GM12878 (cell line): ENCODE measurements at regions not wholly inside any gene's neighbourhood (a gene's known extent, or its start where the extent isn't known, plus 50 kb on each side); places are given as distances from the start of the nearest gene placed in this dataset.

Source experiments
- ATAC-seq: fragments of 200-7000 bp; cut with Tn5 transposase; 3 replicates; pipeline ENCODE4 v1.9.1; 2020; ENCODE audit warnings: mild to moderate bottlenecking, moderate library complexity
- BruUV-seq: library from RNA; stranded (reverse); fragments of 400-500 nt; replicated peaks from 2 replicates; lab custom pipeline; 2021; lab: Mats Ljungman, UMichigan
- CTCF ChIA-PET: fragments of 300-600 bp; sonication (Branson Sonifier 250); formaldehyde crosslinking; extraction: SDS; loops from one replicate; lab custom pipeline; 2021; ENCODE audit warnings: inconsistent platforms; lab: Yijun Ruan, JAX
- POLR2A ChIA-PET: fragments of 350-600 bp; formaldehyde crosslinking; extraction: SDS; loops from one replicate; lab custom pipeline; 2021; ENCODE audit warnings: inconsistent platforms; lab: Charles Lee
- RAD21 ChIA-PET: fragments of 300-600 bp; sonication (Branson Sonifier 250); formaldehyde crosslinking; loops from one replicate; lab custom pipeline; 2023; ENCODE audit warnings: antibody characterized with exemption; ENCODE audit not compliant: unreplicated experiment; lab: Charles Lee
- SMC1A ChIA-PET: fragments of 300-600 bp; sonication (Branson Sonifier 250); formaldehyde crosslinking; loops from one replicate; lab custom pipeline; 2023; ENCODE audit not compliant: unreplicated experiment, uncharacterized antibody; lab: Charles Lee
- DNase-seq: peaks from one replicate; pipeline ENCODE4 v3.0.0-alpha.2; 2011; ENCODE audit warnings: low read depth, low spot score
- FAIRE-seq: peaks from 3 replicates; lab custom pipeline; 2011; peaks lifted over from hg19 to GRCh38; lab: Jason Lieb, UNC
- H2AFZ ChIP-seq: 2 replicates; pipeline ENCODE4 v1.6.0; 2011; ENCODE audit warnings: low read depth, low read length, control low read depth; ENCODE audit not compliant: control insufficient read depth
- H3K27ac ChIP-seq: 2 replicates; pipeline ENCODE4 v1.5.1; 2011; ENCODE audit warnings: control low read depth; ENCODE audit not compliant: control insufficient read depth, insufficient read depth
- H3K27me3 ChIP-seq, 2 experiments: replicated peaks in 1 of 2; 2 replicates each; pipeline versions ENCODE4 v1.6.0 to v1.6.1; 2011; ENCODE audit warnings: low read length in 1 of 2; ENCODE audit not compliant: control insufficient read depth in 2 of 2, insufficient read depth in 2 of 2
- H3K36me3 ChIP-seq, 2 experiments: 2 replicates each; pipeline ENCODE4 v1.5.1; 2011; ENCODE audit warnings: low read length in 1 of 2; ENCODE audit not compliant: control insufficient read depth in 2 of 2, insufficient read depth in 2 of 2
- H3K4me1 ChIP-seq: 2 replicates; pipeline ENCODE4 v1.6.1; 2011; ENCODE audit warnings: mild to moderate bottlenecking, low read length, moderate library complexity, mixed read lengths; ENCODE audit not compliant: control insufficient read depth, insufficient read depth
- H3K4me2 ChIP-seq: 2 replicates; pipeline ENCODE4 v1.6.0; 2011; ENCODE audit warnings: control low read depth; ENCODE audit not compliant: control insufficient read depth, insufficient read depth
- H3K4me3 ChIP-seq: fragments of 200-600 bp; sonication (generic); 2 replicates; pipeline ENCODE4 v1.5.1; 2016
- H3K79me2 ChIP-seq: 2 replicates; pipeline ENCODE4 v1.6.0; 2011; ENCODE audit warnings: low read length; ENCODE audit not compliant: control insufficient read depth, insufficient read depth
- H3K9ac ChIP-seq: 2 replicates; pipeline ENCODE4 v1.8.0; 2011; ENCODE audit warnings: low read length, control low read depth, mixed read lengths; ENCODE audit not compliant: control insufficient read depth, insufficient read depth
- H3K9me3 ChIP-seq: replicated peaks from 3 replicates; pipeline ENCODE4 v1.5.1; 2011; ENCODE audit warnings: mild to moderate bottlenecking, low read length; ENCODE audit not compliant: control insufficient read depth, insufficient read depth
- H4K20me1 ChIP-seq: 2 replicates; pipeline ENCODE4 v1.6.0; 2011; ENCODE audit not compliant: control insufficient read depth, insufficient read depth
- ASH2L ChIP-seq: fragments of 300-600, 200-600 bp; sonication (generic); IDR thresholded peaks from 2 replicates; pipeline ENCODE4 v1.6.1; 2017; ENCODE audit warnings: low read depth, mild to moderate bottlenecking, borderline replicate concordance
- HSF1 ChIP-seq: fragments of 150-350 bp; IDR thresholded peaks from 2 replicates; pipeline ENCODE4 v1.6.1; 2014; ENCODE audit warnings: mild to moderate bottlenecking, low read depth, low read length
- KAT2A ChIP-seq: conservative IDR thresholded peaks from 2 replicates; pipeline ENCODE4 v1.6.1; 2011; ENCODE audit warnings: low read depth, low read length; ENCODE audit not compliant: control insufficient read depth
- KDM1A ChIP-seq: fragments of 200-600 bp; sonication (generic); IDR thresholded peaks from 2 replicates; pipeline ENCODE4 v1.6.1; 2016; ENCODE audit warnings: borderline replicate concordance
- KLF5 ChIP-seq: fragments of 450-650 bp; IDR thresholded peaks from 2 replicates; pipeline ENCODE4 v1.6.1; 2014; ENCODE audit warnings: mild to moderate bottlenecking; ENCODE audit not compliant: partially characterized antibody
- MTA3 ChIP-seq: IDR thresholded peaks from 2 replicates; pipeline ENCODE4 v1.6.1; 2012; ENCODE audit warnings: low read length, inconsistent platforms, borderline replicate concordance
- PBX3 ChIP-seq: IDR thresholded peaks from 2 replicates; pipeline ENCODE4 v1.6.1; 2011; ENCODE audit warnings: mild to moderate bottlenecking, low read depth, low read length, moderate library complexity; ENCODE audit not compliant: insufficient replicate concordance
- SIN3A ChIP-seq: IDR thresholded peaks from 2 replicates; pipeline ENCODE4 v1.6.1; 2012; ENCODE audit warnings: low read depth, low read length, improper control_type of control experiment
- SRF ChIP-seq, 2 experiments: IDR thresholded peaks; 2 replicates each; pipeline ENCODE4 v1.6.1; 2011; ENCODE audit warnings: low read depth in 2 of 2, low read length in 2 of 2, mild to moderate bottlenecking in 1 of 2, moderate library complexity in 1 of 2
- YBX1 ChIP-seq: fragments of 450-650 bp; IDR thresholded peaks from 2 replicates; pipeline ENCODE4 v1.6.1; 2016; ENCODE audit warnings: antibody characterized with exemption
- YY1 ChIP-seq: IDR thresholded peaks from 2 replicates; pipeline ENCODE4 v1.6.1; 2011; ENCODE audit warnings: low read depth, mild to moderate bottlenecking, low read length
- ZNF24 ChIP-seq: fragments of 450-650 bp; IDR thresholded peaks from 2 replicates; pipeline ENCODE4 v1.6.1; 2017; ENCODE audit warnings: antibody characterized with exemption, mild to moderate bottlenecking
- ZNF592 ChIP-seq: fragments of 450-650 bp; IDR thresholded peaks from 2 replicates; pipeline ENCODE4 v1.6.1; 2017; ENCODE audit warnings: mild to moderate bottlenecking, moderate library complexity
- WGBS: methylation state at CpG from one replicate; pipeline ENCODE4 v1.1.6; 2016; ENCODE audit warnings: low lambda C conversion rate; ENCODE audit not compliant: insufficient replicate concordance, insufficient coverage; ENCODE audit errors: missing lambda C conversion rate; 5-methylcytosine and 5-hydroxymethylcytosine counted together
- in situ Hi-C: fragments of 300-500 bp; cut with MboI; formaldehyde crosslinking; loops from 9 replicates; pipeline ENCODE4 v1.14.3; 2018; ENCODE audit warnings: mixed read lengths
- intact Hi-C: fragments of 100-400 bp; cut with micrococcal nuclease; formaldehyde crosslinking; loops from one replicate; pipeline ENCODE4 v1.14.2; 2022; ENCODE audit not compliant: unreplicated experiment

- no peaks in the 10 kb centered on the region; a peak in 2 of 4 replicates for H3K27me3 ChIP-seq
- ATAC-seq = no peak
- H4K20me1 ChIP-seq = no peaks in the 10 kb centered on the region
- FAIRE-seq = no peak
- POLR2A ChIA-PET = interaction anchor here (0.5 kb wide), 1 partner anchor 680 kb away, joined by 6 read pairs; no protein-coding TSS in a partner anchor
- 26% methylated on average over 10 of the region's 12 CpGs for WGBS
- TF ChIP-seq ZNF592 = no peak
- no peak for TF ChIP-seq ASH2L
- TF ChIP-seq YY1 = no peak
- TF ChIP-seq PBX3 = no peak
- TF ChIP-seq KAT2A = no peak
- no peak for TF ChIP-seq ZNF24
- no peak for TF ChIP-seq SRF (IDR thresholded peaks at IDR 0.05; ENCODE audit: low read depth in 2 of 2, low read length in 2 of 2)
- no peak for TF ChIP-seq HSF1
- TF ChIP-seq KDM1A = no peak
- TF ChIP-seq MTA3 = no peak
- TF ChIP-seq YBX1 = no peak
- no peak for TF ChIP-seq KLF5
- no peak for TF ChIP-seq SIN3A
- no peak overlapping the region for H3K27ac ChIP-seq
- no peaks in the 10 kb centered on the region for H3K79me2 ChIP-seq
- no peak for DNase-seq
- intact Hi-C loops (no loop called here), in situ Hi-C loops (no loop called here)
- BruUV-seq = no TSS peak
- peaks cover 9% of the 10 kb centered on the region for H3K4me1 ChIP-seq
- H2AFZ ChIP-seq = no peak overlapping the region
- no peaks in the 10 kb centered on the region for H3K36me3 ChIP-seq
- SMC1A ChIA-PET = interaction anchor here (1.6 kb wide), 1 partner anchor 11 kb away, joined by 10 read pairs; no protein-coding TSS in a partner anchor
- H3K4me2 ChIP-seq = no peak overlapping the region
- no peaks in the 10 kb centered on the region for H3K9me3 ChIP-seq
- no peak overlapping the region for H3K4me3 ChIP-seq
- RAD21 ChIA-PET = interaction anchor here (0.9 kb wide), 1 partner anchor 11 kb away, joined by 4 read pairs; no protein-coding TSS in a partner anchor
- H3K9ac ChIP-seq = no peak overlapping the region
- CTCF ChIA-PET = interaction anchor here (0.6 to 3.4 kb wide), 3 partner anchors 10 to 1111 kb away, joined by 3 to 18 read pairs (median 4); no protein-coding TSS in a partner anchor
Observed at GRCh38 chr11:119523539-119524157, 100.7 kb upstream of the THY1 start.
